ENCODE measurements at regions not wholly inside any gene's neighbourhood (a gene's known extent, or its start where the extent isn't known, plus 50 kb on each side); places are given as distances from the start of the nearest gene placed in this dataset.

- TF ChIP-seq POLR2AphosphoS5 (IDR thresholded peaks at IDR 0.05; ENCODE audit: insufficient read depth, low read depth, low read length) = no peak
- TF ChIP-seq CTCF (IDR thresholded peaks at IDR 0.05; ENCODE audit: extremely low read depth in 1 of 2, insufficient read depth in 1 of 2, low read depth in 1 of 2, low read length in 2 of 2) = no peak
- no peak for TF ChIP-seq POLR2A (IDR thresholded peaks at IDR 0.05; ENCODE audit: low read depth, low read length)
These were observed 152.9 kb downstream of the BARHL2 start for GRCh38 chr1:90564164-90564563.

Measured in endothelial cell of umbilical vein (primary cell).